ENCODE measurements at regions not wholly inside any gene's neighbourhood (a gene's known extent, or its start where the extent isn't known, plus 50 kb on each side); places are given as distances from the start of the nearest gene placed in this dataset.
"Not testable (repeated sequence)": the region's sequence is repeated elsewhere in the genome, so short reads cannot be mapped to it uniquely, and the experiment has no call there.

DNA sequence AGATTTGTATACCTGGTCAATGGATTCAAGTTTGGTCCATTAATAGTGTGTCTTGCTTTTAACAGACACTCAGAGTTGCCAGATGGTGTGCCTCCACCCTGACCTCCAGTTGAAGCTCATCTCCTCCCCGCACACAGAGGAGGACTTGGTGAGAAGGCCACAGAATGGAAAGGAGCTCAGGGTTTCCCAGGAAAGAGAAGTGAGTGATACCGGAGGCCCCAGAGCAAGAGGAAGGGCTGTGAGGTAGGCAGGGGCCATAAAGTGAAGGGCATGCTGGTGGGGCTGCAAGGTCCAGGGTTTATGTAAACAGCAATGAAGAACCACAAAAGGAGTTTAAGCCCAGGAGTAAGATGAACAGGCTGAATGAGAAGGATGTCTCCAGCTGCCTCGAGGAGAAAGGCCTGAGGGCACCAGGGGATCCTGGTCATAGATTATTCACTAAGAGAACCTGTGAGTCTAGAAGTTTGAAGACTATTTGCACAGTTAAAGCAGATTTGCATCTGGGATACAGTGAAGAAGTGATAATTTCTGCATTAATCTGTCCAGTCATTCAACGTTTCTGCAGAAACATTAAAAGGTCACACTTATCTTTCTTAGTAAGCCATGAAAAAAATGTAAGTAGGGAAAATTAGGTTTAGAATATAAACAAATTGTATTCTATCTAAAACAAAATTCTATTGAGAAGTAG lies 67.5 kb upstream of the VPREB1 start:
- Histone ChIP-seq H2AFZ (ENCODE audit: low read depth, low read length) (no peak overlapping the region), H4K20me1 (ENCODE audit: insufficient read depth) (no peaks in the 10 kb centered on the region), H3K9me3 (ENCODE audit: low read length) (no peaks in the 10 kb centered on the region), H3K27ac (ENCODE audit: low read length) (no peak overlapping the region), H3K36me3 (ENCODE audit: insufficient read depth, low read length) (no peaks in the 10 kb centered on the region), H3K4me3 (ENCODE audit: low read length) (no peak overlapping the region), H3K27me3 (ENCODE audit: insufficient read depth, low read depth, low read length) (peaks cover 13% of the 10 kb centered on the region), H3K79me2 (replicated peaks; ENCODE audit: insufficient read depth, low read length) (no peaks in the 10 kb centered on the region), H3K9me2 (ENCODE audit: insufficient read depth, low read length) (no peaks in the 10 kb centered on the region), H3K4me2 (ENCODE audit: low read length) (no peak overlapping the region), H3K9ac (ENCODE audit: low read length) (no peak overlapping the region), H3F3A (ENCODE audit: insufficient read depth, low read length, poor library complexity, severe bottlenecking) (no peaks in the 10 kb centered on the region)
- TF ChIP-seq, protein P1, sequence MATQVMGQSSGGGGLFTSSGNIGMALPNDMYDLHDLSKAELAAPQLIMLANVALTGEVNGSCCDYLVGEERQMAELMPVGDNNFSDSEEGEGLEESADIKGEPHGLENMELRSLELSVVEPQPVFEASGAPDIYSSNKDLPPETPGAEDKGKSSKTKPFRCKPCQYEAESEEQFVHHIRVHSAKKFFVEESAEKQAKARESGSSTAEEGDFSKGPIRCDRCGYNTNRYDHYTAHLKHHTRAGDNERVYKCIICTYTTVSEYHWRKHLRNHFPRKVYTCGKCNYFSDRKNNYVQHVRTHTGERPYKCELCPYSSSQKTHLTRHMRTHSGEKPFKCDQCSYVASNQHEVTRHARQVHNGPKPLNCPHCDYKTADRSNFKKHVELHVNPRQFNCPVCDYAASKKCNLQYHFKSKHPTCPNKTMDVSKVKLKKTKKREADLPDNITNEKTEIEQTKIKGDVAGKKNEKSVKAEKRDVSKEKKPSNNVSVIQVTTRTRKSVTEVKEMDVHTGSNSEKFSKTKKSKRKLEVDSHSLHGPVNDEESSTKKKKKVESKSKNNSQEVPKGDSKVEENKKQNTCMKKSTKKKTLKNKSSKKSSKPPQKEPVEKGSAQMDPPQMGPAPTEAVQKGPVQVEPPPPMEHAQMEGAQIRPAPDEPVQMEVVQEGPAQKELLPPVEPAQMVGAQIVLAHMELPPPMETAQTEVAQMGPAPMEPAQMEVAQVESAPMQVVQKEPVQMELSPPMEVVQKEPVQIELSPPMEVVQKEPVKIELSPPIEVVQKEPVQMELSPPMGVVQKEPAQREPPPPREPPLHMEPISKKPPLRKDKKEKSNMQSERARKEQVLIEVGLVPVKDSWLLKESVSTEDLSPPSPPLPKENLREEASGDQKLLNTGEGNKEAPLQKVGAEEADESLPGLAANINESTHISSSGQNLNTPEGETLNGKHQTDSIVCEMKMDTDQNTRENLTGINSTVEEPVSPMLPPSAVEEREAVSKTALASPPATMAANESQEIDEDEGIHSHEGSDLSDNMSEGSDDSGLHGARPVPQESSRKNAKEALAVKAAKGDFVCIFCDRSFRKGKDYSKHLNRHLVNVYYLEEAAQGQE (IDR thresholded peaks at IDR 0.05; ENCODE audit: borderline replicate concordance): no peak
- TF ChIP-seq, protein P2, sequence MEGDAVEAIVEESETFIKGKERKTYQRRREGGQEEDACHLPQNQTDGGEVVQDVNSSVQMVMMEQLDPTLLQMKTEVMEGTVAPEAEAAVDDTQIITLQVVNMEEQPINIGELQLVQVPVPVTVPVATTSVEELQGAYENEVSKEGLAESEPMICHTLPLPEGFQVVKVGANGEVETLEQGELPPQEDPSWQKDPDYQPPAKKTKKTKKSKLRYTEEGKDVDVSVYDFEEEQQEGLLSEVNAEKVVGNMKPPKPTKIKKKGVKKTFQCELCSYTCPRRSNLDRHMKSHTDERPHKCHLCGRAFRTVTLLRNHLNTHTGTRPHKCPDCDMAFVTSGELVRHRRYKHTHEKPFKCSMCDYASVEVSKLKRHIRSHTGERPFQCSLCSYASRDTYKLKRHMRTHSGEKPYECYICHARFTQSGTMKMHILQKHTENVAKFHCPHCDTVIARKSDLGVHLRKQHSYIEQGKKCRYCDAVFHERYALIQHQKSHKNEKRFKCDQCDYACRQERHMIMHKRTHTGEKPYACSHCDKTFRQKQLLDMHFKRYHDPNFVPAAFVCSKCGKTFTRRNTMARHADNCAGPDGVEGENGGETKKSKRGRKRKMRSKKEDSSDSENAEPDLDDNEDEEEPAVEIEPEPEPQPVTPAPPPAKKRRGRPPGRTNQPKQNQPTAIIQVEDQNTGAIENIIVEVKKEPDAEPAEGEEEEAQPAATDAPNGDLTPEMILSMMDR (IDR thresholded peaks at IDR 0.05; ENCODE audit: poor library complexity, severe bottlenecking): no peak
- TF ChIP-seq RAD21 (conservative IDR thresholded peaks at IDR 0.05) (no peak), EZH2 (IDR thresholded peaks at IDR 0.05; ENCODE audit: borderline replicate concordance, insufficient read depth, low read length, poor library complexity, severe bottlenecking) (no peak), SMC3 (conservative IDR thresholded peaks at IDR 0.05; ENCODE audit: poor library complexity) (no peak), MXI1 (conservative IDR thresholded peaks at IDR 0.05; ENCODE audit: poor library complexity, severe bottlenecking) (no peak), EP300 (conservative IDR thresholded peaks at IDR 0.05; ENCODE audit: poor library complexity, severe bottlenecking) (no peak), TAF1 (IDR thresholded peaks at IDR 0.05; ENCODE audit: low read depth) (no peak), POLR2AphosphoS5 (IDR thresholded peaks at IDR 0.05) (no peak)

DNA sequence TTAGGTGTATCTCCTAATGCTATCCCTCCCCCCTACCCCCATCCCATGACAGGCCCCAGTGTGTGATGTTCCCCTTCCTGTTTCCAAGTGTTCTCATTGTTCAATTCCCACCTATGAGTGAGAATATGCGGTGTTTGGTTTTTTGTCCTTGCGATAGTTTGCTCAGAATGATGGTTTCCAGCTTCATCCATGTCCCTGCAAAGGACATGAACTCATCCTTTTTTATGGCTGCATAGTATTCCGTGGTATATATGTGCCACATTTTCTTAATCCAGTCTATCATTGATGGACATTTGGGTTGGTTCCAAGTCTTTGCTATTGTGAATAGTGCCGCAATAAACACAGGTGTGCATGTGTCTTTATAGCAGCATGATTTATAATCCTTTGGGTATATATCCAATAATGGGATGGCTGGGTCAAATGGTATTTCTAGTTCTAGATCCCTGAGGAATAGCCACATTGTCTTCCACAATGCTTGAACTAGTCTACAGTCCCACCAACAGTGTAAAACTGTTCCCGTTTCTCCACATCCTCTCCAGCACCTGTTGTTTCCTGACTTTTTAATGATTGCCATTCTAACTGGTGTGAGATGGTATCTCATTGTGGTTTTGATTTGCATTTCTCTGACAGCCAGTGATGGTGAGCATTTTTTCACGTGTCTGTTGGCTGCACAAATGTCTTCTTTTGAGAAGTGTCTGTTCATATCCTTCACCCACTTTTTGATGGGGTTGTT lies 71.5 kb upstream of the VPREB1 start:
- peaks cover 12% of the 10 kb centered on the region for H3K27me3 ChIP-seq (ENCODE audit: insufficient read depth, low read depth, low read length)
- not testable (repeated sequence) for H4K20me1 ChIP-seq (ENCODE audit: insufficient read depth); H3K9me2 ChIP-seq (ENCODE audit: insufficient read depth, low read length); H3K4me3 ChIP-seq (ENCODE audit: low read length); H3K79me2 ChIP-seq (replicated peaks; ENCODE audit: insufficient read depth, low read length); H3F3A ChIP-seq (ENCODE audit: insufficient read depth, low read length, poor library complexity, severe bottlenecking); H3K36me3 ChIP-seq (ENCODE audit: insufficient read depth, low read length); H3K4me2 ChIP-seq (ENCODE audit: low read length); H3K27ac ChIP-seq (ENCODE audit: low read length); H3K9ac ChIP-seq (ENCODE audit: low read length); H3K9me3 ChIP-seq (ENCODE audit: low read length); H2AFZ ChIP-seq (ENCODE audit: low read depth, low read length)
